IPS DF 4.7 (cell line): ENCODE measurements at regions not wholly inside any gene's neighbourhood (a gene's known extent, or its start where the extent isn't known, plus 50 kb on each side); places are given as distances from the start of the nearest gene placed in this dataset.
"Not testable (repeated sequence)": the region's sequence is repeated elsewhere in the genome, so short reads cannot be mapped to it uniquely, and the experiment has no call there.

Source experiments
- DNase-seq: peaks from one replicate; pipeline ENCODE4 v3.0.0-alpha.2; 2013; ENCODE audit warnings: low spot score; ENCODE audit errors: extremely low read depth

- no peak for DNase-seq
These were observed 125.9 kb upstream of the SLC7A14 start for GRCh38 chr3:170711786-170712185.

DNA sequence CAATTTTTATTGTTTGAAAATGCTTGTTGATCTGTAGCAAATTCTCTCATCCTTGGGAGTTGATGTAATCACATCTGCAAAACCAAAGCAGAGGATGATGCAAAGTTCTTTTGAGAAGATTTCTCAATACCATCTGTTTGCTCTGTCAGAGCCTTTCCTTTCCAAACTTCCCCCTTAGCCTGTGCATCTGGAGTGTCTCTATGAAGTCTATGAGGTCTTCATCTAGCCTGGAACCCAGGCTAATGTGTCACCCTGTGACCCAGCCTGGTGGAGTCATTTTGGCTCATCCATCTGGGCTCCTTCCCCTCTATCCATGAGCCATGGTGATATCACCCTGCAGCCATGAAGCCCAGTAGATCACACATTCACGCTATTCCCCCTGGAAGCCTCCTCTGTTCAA lies 123.2 kb upstream of the SLC7A14 start:
- no peak for DNase-seq

DNA sequence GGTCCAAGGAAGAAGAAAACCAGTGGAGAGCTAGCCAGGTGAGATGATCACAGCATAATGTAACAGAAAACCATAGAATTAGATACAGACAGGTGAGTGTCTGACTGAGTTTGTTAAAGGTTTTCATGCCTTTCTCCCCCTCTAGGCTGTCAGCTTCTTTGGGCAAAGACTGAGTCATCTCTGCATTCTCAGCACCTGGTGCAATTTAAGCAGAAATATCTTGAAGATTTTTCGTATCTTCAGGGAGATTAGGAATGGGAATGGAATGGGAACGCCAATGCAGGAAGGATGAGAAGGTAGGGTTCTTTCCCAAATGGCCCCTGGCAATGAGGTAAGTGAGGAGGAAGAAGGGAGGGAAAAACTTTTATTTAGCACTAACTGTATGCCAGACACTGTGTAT lies 122.0 kb upstream of the SLC7A14 start:
- DNase-seq, result no peak

DNA sequence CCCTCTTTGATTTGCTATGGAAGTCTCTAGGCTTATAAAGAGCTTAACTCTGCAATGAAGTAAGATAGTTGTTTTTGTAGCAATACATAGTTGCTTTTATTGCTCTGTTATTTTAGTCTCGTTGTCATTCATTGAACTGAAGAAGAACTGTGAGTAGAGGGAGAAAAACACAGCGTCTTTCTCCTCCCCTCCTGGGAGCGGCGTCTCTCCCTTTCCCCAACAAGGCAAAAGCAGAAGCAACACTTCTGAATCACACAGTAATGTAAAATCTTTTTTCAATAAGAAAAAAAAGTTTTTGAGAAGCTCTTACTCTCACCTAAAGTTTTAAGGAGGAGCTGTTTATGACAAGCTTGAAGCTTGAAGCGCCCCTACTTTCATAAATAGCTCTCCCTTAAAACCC lies 119.3 kb upstream of the SLC7A14 start:
- no peak for DNase-seq

DNA sequence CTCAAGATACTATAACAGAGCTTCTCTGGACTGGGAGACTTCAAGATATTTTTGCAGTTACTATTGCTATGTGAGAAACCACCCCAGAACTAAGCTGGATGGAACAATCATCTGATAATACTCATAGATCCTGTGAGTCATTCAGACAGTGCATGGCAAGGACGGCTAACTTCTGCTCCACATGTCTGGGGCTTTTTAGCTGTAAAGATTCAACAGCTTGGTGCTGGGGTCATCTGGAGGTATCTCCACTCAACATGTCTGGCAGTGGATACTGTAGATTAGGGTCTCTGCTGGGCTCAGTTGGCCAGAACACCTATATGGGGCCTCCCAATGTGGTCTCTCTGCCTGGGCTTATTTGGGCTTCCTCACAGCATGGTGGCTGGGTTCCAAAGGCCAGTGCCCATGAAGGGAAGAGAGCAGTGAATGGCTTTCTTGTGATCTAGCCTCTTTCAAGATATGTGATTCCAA lies 117.3 kb upstream of the SLC7A14 start:
- no peak for DNase-seq

GRCh38 chr3:170701696-170702678 lies 116.1 kb upstream of the SLC7A14 start:
- no peak for DNase-seq

DNA sequence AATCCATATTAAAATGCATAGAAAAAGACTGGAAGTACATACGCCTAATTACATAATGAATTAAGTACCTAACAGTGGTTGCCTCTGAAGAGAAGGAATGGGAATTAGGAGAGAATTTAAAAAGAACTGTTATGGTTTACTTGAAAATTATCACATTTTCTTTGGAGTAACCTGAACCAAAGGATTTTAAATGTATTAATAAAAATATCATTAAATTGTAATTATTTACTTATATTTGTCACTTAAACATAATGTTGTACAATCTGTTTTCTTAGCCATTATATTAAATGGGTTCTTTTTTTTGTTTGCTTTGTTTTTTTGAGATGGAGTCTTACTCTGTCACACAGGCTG lies 114.2 kb upstream of the SLC7A14 start:
- no peak for DNase-seq

- no peak for DNase-seq
These were observed 113.5 kb upstream of the SLC7A14 start for GRCh38 chr3:170699158-170700053.

DNA sequence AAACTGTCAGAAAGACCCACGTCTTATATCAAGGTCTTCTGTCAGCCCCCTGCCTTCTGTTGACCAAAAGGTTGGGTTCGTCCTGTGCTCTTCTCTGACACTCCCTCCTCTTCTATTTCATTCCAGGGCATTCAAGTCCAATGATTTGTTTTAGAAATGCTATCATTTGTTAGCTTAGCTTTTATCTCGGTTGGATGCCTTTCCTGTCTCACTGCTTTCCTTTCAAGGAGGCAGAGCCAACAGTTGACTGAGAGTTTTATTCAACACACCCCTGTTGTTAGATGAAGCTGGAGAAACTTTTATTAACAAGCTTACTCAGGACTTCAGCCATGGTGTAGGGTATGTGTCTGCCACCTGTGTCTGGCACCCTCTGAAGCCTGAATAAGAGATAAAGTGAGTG lies 112.0 kb upstream of the SLC7A14 start:
- DNase-seq, result no peak

DNA sequence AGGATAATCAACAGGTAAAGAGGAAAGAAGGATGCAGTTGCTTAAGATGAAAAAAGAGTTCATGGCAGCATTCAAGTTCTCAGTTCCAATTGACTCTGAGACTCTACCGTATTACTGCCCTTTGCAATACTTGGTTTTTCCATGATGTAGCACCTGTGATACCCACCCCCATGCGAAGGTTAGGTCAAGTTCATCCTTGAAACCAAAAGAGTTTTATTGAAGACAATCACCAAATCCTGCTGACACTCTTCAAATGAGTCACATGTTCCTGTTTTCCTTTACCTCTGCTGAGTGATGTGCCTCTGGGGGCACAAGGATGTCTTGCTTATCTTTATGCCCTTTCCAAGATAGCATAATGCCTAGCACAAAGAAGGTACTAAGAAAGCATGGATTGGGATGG lies 111.3 kb upstream of the SLC7A14 start:
- DNase-seq, result no peak

DNA sequence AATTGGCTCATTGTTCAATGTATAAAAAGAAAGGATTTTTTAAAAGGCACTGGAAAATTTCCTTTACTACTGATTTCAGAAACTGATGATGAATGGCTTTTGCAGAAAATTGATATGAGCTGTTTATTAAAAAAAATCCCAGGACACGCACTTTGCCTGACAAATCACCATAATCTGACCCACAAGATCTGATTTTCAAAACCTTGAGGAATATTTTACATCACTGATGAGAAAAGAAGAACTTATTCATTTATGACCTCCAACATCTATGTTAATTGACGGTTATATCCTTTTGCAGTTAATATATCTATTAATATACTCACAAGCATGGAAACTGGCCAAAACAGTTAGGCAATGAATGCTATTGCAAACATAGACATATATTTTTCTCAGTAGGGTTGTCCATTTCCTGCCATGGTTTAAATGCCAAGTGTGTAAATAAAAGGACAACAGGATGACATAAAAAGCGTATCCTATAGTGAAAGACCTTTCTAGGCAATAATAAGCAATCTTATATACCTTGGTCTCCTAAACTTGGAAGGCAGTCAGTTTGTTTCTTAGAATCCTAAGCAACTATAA lies 109.7 kb upstream of the SLC7A14 start:
- DNase-seq, result no peak

DNA sequence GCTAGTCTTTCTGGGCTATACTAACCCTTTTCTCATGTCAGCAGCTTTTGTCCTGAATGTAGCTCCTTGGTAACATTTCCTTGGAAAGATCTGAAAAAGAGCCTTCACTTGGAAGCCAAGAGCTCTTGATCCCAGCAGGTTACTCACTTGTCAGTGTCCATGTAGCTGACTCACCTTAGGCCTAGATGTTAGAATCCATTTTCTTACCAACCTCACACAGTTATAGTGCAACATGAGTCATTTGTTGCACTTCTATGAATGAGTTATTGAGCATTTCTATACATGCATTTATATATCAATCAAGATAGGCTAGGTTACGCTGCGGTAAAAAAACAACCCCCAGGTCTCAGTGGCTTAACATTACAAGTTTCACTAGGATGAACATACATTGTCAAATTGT lies 106.8 kb upstream of the SLC7A14 start:
- DNase-seq, result no peak

DNA sequence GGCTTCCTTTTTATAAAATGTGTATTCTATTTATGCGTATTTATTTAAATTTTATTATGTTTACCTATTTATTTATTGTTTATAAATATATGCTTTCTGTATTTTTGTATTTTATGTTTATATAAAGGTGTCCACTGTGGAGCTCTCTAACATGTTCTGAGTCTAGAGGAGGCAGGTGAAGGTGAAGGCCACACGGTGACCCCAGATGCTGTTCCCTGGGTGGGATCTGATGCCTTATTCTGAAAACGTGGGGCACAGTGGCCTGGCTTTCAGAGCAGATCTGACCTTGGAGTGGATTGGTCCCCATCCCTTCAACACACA lies 104.7 kb upstream of the SLC7A14 start:
- no peak for DNase-seq

- no peak for DNase-seq
These were observed 104.2 kb upstream of the SLC7A14 start for GRCh38 chr3:170689893-170690660.

DNA sequence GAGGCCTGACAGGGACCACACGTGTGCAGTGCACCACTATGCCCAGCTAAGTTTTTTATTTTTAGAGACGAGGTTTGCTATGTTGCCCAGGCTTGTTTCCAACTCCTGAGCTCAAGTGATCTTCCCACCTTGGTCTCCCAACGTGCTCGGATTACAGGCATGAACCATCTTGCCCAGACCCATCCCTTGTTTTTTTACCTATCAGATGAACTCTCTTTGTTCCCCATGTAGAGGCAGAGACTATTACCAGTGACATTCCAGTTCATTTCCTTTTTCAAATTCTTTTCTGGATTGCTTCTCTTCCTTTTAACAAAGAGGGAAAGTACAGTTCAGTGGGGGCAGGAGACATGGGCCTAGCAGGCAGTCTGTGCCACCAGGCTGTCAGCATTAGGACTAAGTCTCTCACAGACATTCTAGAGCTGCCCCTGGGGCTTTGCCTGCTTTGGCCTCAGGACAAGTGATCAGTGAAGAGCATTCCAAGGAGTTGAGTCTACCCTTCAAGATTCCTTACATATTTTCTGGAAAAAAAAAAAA lies 103.5 kb upstream of the SLC7A14 start:
- no peak for DNase-seq

GRCh38 chr3:170688222-170688621 lies 102.3 kb upstream of the SLC7A14 start:
- not testable (repeated sequence) for DNase-seq

DNA sequence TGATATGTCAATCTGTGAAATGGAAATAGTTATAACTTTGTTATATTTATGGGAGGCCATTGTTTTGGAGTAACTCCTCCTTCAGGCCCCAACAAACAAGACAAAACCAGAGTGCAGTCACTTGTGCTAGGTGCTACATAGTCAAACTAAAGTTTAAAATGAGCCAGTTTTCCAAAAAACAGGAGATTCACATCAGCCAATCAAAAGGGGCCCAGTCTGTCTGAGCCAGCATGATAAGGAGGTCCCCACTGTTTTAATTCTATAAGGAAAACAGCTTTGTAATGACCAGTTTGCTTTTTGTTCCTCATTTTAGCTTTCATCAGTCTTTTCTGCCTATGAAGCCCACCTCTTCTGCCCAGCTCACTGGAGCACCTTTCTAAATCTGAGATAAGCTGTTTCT lies 94.7 kb upstream of the SLC7A14 start:
- DNase-seq, result no peak

- DNase-seq, result no peak
These were observed 93.3 kb upstream of the SLC7A14 start for GRCh38 chr3:170679190-170679589.

DNA sequence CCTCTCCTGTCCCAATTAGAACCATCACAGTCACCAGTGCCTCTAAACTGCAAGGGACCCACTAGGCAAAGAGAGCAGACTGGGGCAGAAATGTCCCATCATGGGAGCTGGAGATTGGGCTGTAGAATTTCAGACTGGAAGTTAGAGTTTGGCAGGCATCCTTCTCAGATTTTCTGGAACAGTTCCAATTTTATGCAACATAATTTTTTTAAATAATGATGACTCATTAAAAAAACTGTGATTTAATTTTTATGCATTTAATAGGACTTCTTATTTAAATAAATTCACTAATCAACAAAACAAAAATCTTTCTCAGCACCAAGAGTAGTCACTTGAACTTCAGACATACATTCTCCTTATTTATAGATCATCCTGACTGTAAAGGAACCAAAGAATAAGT lies 84.6 kb upstream of the SLC7A14 start:
- no peak for DNase-seq

- not testable (repeated sequence) for DNase-seq
These were observed 77.1 kb upstream of the SLC7A14 start for GRCh38 chr3:170662986-170663385.

GRCh38 chr3:170660139-170660538 lies 74.3 kb upstream of the SLC7A14 start:
- no peak for DNase-seq
